HFF-Myc (cell line): ENCODE measurements at regions not wholly inside any gene's neighbourhood (a gene's known extent, or its start where the extent isn't known, plus 50 kb on each side); places are given as distances from the start of the nearest gene placed in this dataset.

Source experiments
- DNase-seq: peaks from one replicate; pipeline ENCODE4 v3.0.0-alpha.2; 2011; ENCODE audit warnings: low read depth; ENCODE audit errors: extremely low read depth
- H3K4me3 ChIP-seq: replicated peaks from 2 replicates; pipeline ENCODE4 v1.5.1; 2011; ENCODE audit warnings: low read depth, mild to moderate bottlenecking, control low read depth, low read length
- CTCF ChIP-seq: IDR thresholded peaks from 2 replicates; pipeline ENCODE4 v1.5.1; 2012; ENCODE audit warnings: mild to moderate bottlenecking, low read depth, low read length, control low read depth; ENCODE audit errors: missing control alignments

- TF ChIP-seq CTCF: no peak
- H3K4me3 ChIP-seq: no peak overlapping the region
- DNase-seq: no peak
Observed at GRCh38 chr2:18649502-18650135, 60.2 kb upstream of the NT5C1B start.

- H3K4me3 ChIP-seq: no peak overlapping the region
- DNase-seq: no peak
- no peak for TF ChIP-seq CTCF
Observed at GRCh38 chr2:18648161-18648560, 58.8 kb upstream of the NT5C1B start.

GRCh38 chr2:18647731-18648130 lies 58.4 kb upstream of the NT5C1B start:
- no peak overlapping the region for H3K4me3 ChIP-seq
- TF ChIP-seq CTCF: no peak
- no peak for DNase-seq

GRCh38 chr2:18645315-18645714 lies 55.9 kb upstream of the NT5C1B start:
- no peak for TF ChIP-seq CTCF
- DNase-seq: no peak
- no peak overlapping the region for H3K4me3 ChIP-seq

- DNase-seq: no peak
- no peak for TF ChIP-seq CTCF
- H3K4me3 ChIP-seq: no peak overlapping the region
Observed at GRCh38 chr2:18644115-18644462, 54.7 kb upstream of the NT5C1B start.

GRCh38 chr2:18643326-18644114 lies 54.2 kb upstream of the NT5C1B start:
- no peak for TF ChIP-seq CTCF
- H3K4me3 ChIP-seq: no peak overlapping the region
- no peak for DNase-seq
